ENCODE measurements at regions not wholly inside any gene's neighbourhood (a gene's known extent, or its start where the extent isn't known, plus 50 kb on each side); places are given as distances from the start of the nearest gene placed in this dataset.
"Not testable (repeated sequence)": the region's sequence is repeated elsewhere in the genome, so short reads cannot be mapped to it uniquely, and the experiment has no call there.

DNA sequence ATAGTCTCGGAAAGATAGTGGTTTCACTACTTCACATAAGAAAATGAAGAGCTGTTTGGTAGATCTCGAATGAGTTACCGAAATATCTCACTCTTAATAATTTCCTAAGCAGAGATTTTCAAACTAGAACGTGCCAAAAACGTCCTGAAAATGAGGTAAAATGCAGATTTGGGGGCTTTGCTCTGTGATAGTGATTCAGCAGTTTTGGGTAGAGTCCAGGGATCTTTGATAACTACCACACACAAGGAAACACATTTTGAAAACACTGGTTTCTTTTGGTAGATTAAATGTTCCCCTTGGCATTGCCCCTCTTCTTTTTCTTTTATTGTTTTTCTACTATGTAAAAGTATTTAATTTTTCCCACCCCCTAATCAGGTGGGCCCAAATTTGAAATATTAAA lies 125.9 kb downstream of the EBLN2 start:
- Histone ChIP-seq H3K27ac (ENCODE audit: low read depth, low read length) (no peak overlapping the region), H3K9me3 (ENCODE audit: control insufficient read depth, low read length) (no peaks in the 10 kb centered on the region), H3K36me3 (ENCODE audit: control insufficient read depth, insufficient read depth, low read length) (no peaks in the 10 kb centered on the region), H3K9ac (ENCODE audit: extremely low read depth, low read length, poor library complexity, severe bottlenecking) (no peak overlapping the region), H3K4me3 (ENCODE audit: low read length) (no peak overlapping the region), H3K27me3 (ENCODE audit: control insufficient read depth, insufficient read depth, low read length, poor library complexity, severe bottlenecking) (no peaks in the 10 kb centered on the region), H3K4me1 (ENCODE audit: control insufficient read depth, insufficient read depth, low read length) (no peaks in the 10 kb centered on the region)
- no peaks in the 10 kb centered on the region for H3K9me3 Mint-ChIP-seq
- WGBS, 2 experiments (ENCODE audit: insufficient coverage in 1 of 2, insufficient read length in 1 of 2), result 93% methylated on average over 5 of the region's 5 CpGs; no CpG with 5 or more reads in 1 of the 2 experiments
- TF ChIP-seq, protein P1, sequence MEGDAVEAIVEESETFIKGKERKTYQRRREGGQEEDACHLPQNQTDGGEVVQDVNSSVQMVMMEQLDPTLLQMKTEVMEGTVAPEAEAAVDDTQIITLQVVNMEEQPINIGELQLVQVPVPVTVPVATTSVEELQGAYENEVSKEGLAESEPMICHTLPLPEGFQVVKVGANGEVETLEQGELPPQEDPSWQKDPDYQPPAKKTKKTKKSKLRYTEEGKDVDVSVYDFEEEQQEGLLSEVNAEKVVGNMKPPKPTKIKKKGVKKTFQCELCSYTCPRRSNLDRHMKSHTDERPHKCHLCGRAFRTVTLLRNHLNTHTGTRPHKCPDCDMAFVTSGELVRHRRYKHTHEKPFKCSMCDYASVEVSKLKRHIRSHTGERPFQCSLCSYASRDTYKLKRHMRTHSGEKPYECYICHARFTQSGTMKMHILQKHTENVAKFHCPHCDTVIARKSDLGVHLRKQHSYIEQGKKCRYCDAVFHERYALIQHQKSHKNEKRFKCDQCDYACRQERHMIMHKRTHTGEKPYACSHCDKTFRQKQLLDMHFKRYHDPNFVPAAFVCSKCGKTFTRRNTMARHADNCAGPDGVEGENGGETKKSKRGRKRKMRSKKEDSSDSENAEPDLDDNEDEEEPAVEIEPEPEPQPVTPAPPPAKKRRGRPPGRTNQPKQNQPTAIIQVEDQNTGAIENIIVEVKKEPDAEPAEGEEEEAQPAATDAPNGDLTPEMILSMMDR (conservative IDR thresholded peaks at IDR 0.05), result no peak
- no peak overlapping the region for H3K4me3 Mint-ChIP-seq
- DNase-seq, result no peak
- peaks cover 27% of the 10 kb centered on the region for H3K4me1 Mint-ChIP-seq
- no peak overlapping the region for H3K27ac Mint-ChIP-seq
- H3K27me3 Mint-ChIP-seq (ENCODE audit: insufficient read depth), result peaks cover 2% of the 10 kb centered on the region
- no peaks in the 10 kb centered on the region for H3K36me3 Mint-ChIP-seq (ENCODE audit: low read depth)

DNA sequence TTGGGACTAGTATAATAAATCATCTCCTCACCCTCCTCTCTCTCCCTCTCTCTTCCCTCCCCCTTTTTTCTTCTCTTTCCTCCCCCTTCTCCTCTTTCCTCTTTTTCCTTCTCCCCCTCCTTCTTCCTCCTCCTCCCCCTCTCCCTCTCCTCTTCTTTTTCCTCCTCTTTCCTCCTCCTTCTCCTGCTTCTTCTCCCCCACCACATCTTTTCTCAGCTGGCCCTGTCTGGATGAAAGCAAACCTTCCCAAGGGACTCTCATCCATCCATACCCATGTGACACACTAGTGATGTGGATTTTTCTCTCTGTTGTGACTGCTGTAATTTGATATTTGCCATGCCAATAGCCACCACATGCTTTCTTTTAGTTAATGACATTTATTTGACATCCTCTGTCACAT lies 127.2 kb downstream of the EBLN2 start:
- H3K36me3 Mint-ChIP-seq (ENCODE audit: low read depth), result no peaks in the 10 kb centered on the region

DNA sequence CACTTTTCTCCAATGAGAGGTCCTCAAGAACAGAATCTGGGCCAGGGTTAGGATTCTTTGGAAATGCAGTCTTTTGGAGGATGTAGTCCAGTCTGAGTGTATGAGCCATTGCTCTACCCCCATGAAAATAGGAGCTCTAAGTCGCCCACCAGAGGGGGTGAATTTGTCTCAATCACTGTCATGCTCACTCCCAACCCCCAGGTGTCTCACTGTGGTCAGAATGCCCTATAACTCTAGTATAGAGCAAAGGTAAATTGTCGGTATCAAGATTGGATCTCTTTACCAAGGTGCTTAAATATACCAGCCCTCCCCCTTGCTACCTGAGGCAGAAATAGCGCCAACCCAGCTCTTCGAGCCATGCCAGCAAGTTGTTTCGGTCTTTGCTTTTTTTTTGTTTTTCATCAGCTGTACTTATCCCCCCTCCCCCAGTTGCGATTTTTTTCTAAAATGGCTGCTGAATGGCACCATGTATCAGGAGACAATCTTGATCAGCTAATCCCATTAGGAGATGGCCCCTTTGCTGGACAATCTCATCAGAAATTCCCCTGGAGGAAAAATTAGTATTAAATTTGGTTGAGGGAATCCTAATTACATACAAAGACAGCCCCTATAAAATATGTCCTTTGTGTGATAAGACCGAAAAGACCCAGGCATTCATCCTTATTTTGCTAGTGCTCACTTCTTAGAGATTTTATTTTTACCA lies 130.7 kb downstream of the EBLN2 start:
- H3K27me3 Mint-ChIP-seq (ENCODE audit: insufficient read depth), result peaks cover 14% of the 10 kb centered on the region
- Histone ChIP-seq H3K27ac (ENCODE audit: low read depth, low read length) (no peak overlapping the region), H3K4me3 (ENCODE audit: low read length) (no peak overlapping the region), H3K36me3 (ENCODE audit: control insufficient read depth, insufficient read depth, low read length) (no peaks in the 10 kb centered on the region), H3K27me3 (ENCODE audit: control insufficient read depth, insufficient read depth, low read length, poor library complexity, severe bottlenecking) (no peaks in the 10 kb centered on the region), H3K9ac (ENCODE audit: extremely low read depth, low read length, poor library complexity, severe bottlenecking) (no peak overlapping the region), H3K4me1 (ENCODE audit: control insufficient read depth, insufficient read depth, low read length) (no peaks in the 10 kb centered on the region), H3K9me3 (ENCODE audit: control insufficient read depth, low read length) (no peaks in the 10 kb centered on the region)
- no peaks in the 10 kb centered on the region for H3K36me3 Mint-ChIP-seq (ENCODE audit: low read depth)
- peaks cover 11% of the 10 kb centered on the region for H3K9me3 Mint-ChIP-seq
- DNase-seq, result peak; percentile 87
- 76 to 78% methylated on average over 5 to 7 of the region's 7 CpGs for WGBS, 2 experiments (ENCODE audit: insufficient coverage in 1 of 2, insufficient read length in 1 of 2)
- H3K27ac Mint-ChIP-seq, result no peak overlapping the region
- peaks cover 6% of the 10 kb centered on the region for H3K4me1 Mint-ChIP-seq
- TF ChIP-seq, protein P1 (conservative IDR thresholded peaks at IDR 0.05), result peak; percentile 93
- no peak overlapping the region for H3K4me3 Mint-ChIP-seq

More for the DNA sequence above, 127.2 kb downstream of the EBLN2 start:
- H3K9me3 Mint-ChIP-seq, result peaks cover 3% of the 10 kb centered on the region
- no peak overlapping the region for H3K9ac ChIP-seq (ENCODE audit: extremely low read depth, low read length, poor library complexity, severe bottlenecking)
- H3K9me3 ChIP-seq (ENCODE audit: control insufficient read depth, low read length), result no peaks in the 10 kb centered on the region
- TF ChIP-seq, protein P1 (conservative IDR thresholded peaks at IDR 0.05), result no peak
- no peaks in the 10 kb centered on the region for H3K36me3 ChIP-seq (ENCODE audit: control insufficient read depth, insufficient read depth, low read length)
- H3K4me1 ChIP-seq (ENCODE audit: control insufficient read depth, insufficient read depth, low read length), result no peaks in the 10 kb centered on the region
- no peaks in the 10 kb centered on the region for H3K27me3 Mint-ChIP-seq (ENCODE audit: insufficient read depth)
- no peak overlapping the region for H3K4me3 ChIP-seq (ENCODE audit: low read length)
- H3K27me3 ChIP-seq (ENCODE audit: control insufficient read depth, insufficient read depth, low read length, poor library complexity, severe bottlenecking), result no peaks in the 10 kb centered on the region
- no peak overlapping the region for H3K27ac ChIP-seq (ENCODE audit: low read depth, low read length)
- DNase-seq, result no peak
- H3K4me3 Mint-ChIP-seq, result no peak overlapping the region
- H3K27ac Mint-ChIP-seq, result no peak overlapping the region
- peaks cover 19% of the 10 kb centered on the region for H3K4me1 Mint-ChIP-seq

DNA sequence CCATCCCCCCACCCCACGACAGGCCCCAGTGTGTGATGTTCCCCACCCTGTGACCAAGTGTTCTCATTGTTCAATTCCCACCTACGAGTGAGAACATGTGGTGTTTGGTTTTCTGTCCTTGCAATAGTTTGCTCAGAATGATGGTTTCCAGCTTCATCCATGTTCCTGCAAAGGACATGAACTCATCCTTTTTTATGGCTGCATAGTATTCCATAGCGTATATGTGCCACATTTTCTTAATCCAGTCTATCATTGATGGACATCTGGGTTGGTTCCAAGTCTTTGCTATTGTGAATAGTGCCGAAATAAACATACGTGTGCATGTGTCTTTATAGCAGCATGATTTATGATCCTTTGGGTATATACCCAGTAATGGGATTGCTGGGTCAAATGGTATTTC lies 132.5 kb downstream of the EBLN2 start:
- H3K27me3 ChIP-seq (ENCODE audit: control insufficient read depth, insufficient read depth, low read length, poor library complexity, severe bottlenecking); H3K27ac Mint-ChIP-seq; H3K9me3 ChIP-seq (ENCODE audit: control insufficient read depth, low read length); DNase-seq; H3K36me3 Mint-ChIP-seq (ENCODE audit: low read depth); H3K4me3 ChIP-seq (ENCODE audit: low read length); H3K36me3 ChIP-seq (ENCODE audit: control insufficient read depth, insufficient read depth, low read length); H3K4me1 ChIP-seq (ENCODE audit: control insufficient read depth, insufficient read depth, low read length); H3K27ac ChIP-seq (ENCODE audit: low read depth, low read length); H3K9ac ChIP-seq (ENCODE audit: extremely low read depth, low read length, poor library complexity, severe bottlenecking); H3K4me3 Mint-ChIP-seq: not testable (repeated sequence)
- H3K4me1 Mint-ChIP-seq, result peaks cover 13% of the 10 kb centered on the region
- WGBS, 2 experiments (ENCODE audit: insufficient coverage in 1 of 2, insufficient read length in 1 of 2), result 92% methylated on average over 5 of the region's 5 CpGs; no CpG with 5 or more reads in 1 of the 2 experiments
- peaks cover 11% of the 10 kb centered on the region for H3K9me3 Mint-ChIP-seq
- H3K27me3 Mint-ChIP-seq (ENCODE audit: insufficient read depth), result peaks cover 18% of the 10 kb centered on the region
